HCT116 (cell line): ENCODE measurements at regions not wholly inside any gene's neighbourhood (a gene's known extent, or its start where the extent isn't known, plus 50 kb on each side); places are given as distances from the start of the nearest gene placed in this dataset.

Source experiments
- ATAC-seq: fragments of 200-7000 bp; cut with Tn5 transposase; 2 replicates; pipeline ENCODE4 v1.9.1; 2020; ENCODE audit warnings: mild to moderate bottlenecking, moderate library complexity
- BruUV-seq: library from RNA; stranded (reverse); fragments of 400-500 nt; replicated peaks from 2 replicates; lab custom pipeline; 2021; lab: Mats Ljungman, UMichigan
- CTCF ChIA-PET: fragments of 300-600 bp; sonication (Branson Sonifier 250); formaldehyde crosslinking; loops from one replicate; lab custom pipeline; 2021; ENCODE audit warnings: antibody characterized with exemption; lab: Charles Lee
- POLR2A ChIA-PET: fragments of 300-600, 350-600 bp; sonication (Branson Sonifier 250); formaldehyde crosslinking; loops from one replicate; lab custom pipeline; 2021; ENCODE audit warnings: antibody characterized with exemption; lab: Charles Lee
- RAD21 ChIA-PET, 2 experiments: fragments of 300-600 bp; sonication (Branson Sonifier 250); formaldehyde crosslinking; loops; one replicate each; lab custom pipeline; 2023; ENCODE audit warnings: low total read pairs in 2 of 2; ENCODE audit not compliant: uncharacterized antibody in 2 of 2, unreplicated experiment in 2 of 2, low non-redundant PET in 1 of 2; lab: Charles Lee
- DNase-seq: peaks from one replicate; pipeline ENCODE4 v3.0.0-alpha.2; 2010; ENCODE audit warnings: low read depth, low spot score
- H2AFZ ChIP-seq: fragments of 200-600 bp; shearing (Covaris generic), sonication (generic); 2 replicates; pipeline ENCODE4 v1.6.1; 2017; ENCODE audit warnings: low read depth, mixed run types, mixed read lengths, antibody characterized with exemption, low read length; ENCODE audit not compliant: poor library complexity, severe bottlenecking
- H3K27ac ChIP-seq: 2 replicates; pipeline ENCODE4 v1.5.1; 2012; ENCODE audit warnings: low read depth, low read length
- H3K27me3 ChIP-seq: fragments of 200-600 bp; sonication (generic); 2 replicates; pipeline ENCODE4 v1.6.1; 2016; ENCODE audit warnings: mixed run types, low read length, mixed read lengths; ENCODE audit not compliant: insufficient read depth
- H3K36me3 ChIP-seq, 2 experiments: fragments of 200-500 bp in 1 of 2; fragments of 200-600 bp in 1 of 2; sonication (Bioruptor generic) in 1 of 2; sonication (generic) in 1 of 2; 2 replicates each; pipeline versions ENCODE4 v1.5.1 to v1.6.1; 2014 to 2016; ENCODE audit warnings: low read length in 2 of 2, inconsistent platforms in 1 of 2, mixed read lengths in 1 of 2, mixed run types in 1 of 2; ENCODE audit not compliant: insufficient read depth in 2 of 2, control insufficient read depth in 1 of 2
- H3K4me1 ChIP-seq, 2 experiments: fragments of 200-600 bp in 1 of 2; sonication (generic) in 1 of 2; 2 replicates each; pipeline versions ENCODE4 v1.5.1 to v1.6.1; 2012 to 2017; ENCODE audit warnings: low read length in 2 of 2, inconsistent platforms in 1 of 2, mild to moderate bottlenecking in 1 of 2, mixed read lengths in 1 of 2, mixed run types in 1 of 2, moderate library complexity in 1 of 2; ENCODE audit not compliant: insufficient read depth in 2 of 2, control insufficient read depth in 1 of 2
- H3K4me2 ChIP-seq: fragments of 200-600 bp; sonication (generic); 2 replicates; pipeline ENCODE4 v1.6.1; 2017; ENCODE audit warnings: mixed run types, low read length, mixed read lengths
- H3K4me3 ChIP-seq, 2 experiments: fragments of 200-600 bp in 1 of 2; sonication (generic) in 1 of 2; replicated peaks in 1 of 2; 2 replicates each; pipeline ENCODE4 v1.5.1; 2011 to 2016; ENCODE audit warnings: low read length in 2 of 2, control low read depth in 1 of 2, low read depth in 1 of 2, mild to moderate bottlenecking in 1 of 2, mixed read lengths in 1 of 2, mixed run types in 1 of 2
- H3K79me2 ChIP-seq: fragments of 200-600 bp; sonication (generic); 2 replicates; pipeline ENCODE4 v1.6.1; 2017; ENCODE audit warnings: mild to moderate bottlenecking, mixed run types, low read length, moderate library complexity, mixed read lengths; ENCODE audit not compliant: insufficient read depth
- H3K9ac ChIP-seq: fragments of 200-600 bp; sonication (generic); 2 replicates; pipeline ENCODE4 v1.6.1; 2016; ENCODE audit warnings: low read length, mixed read lengths
- H3K9me2 ChIP-seq: fragments of 200-600 bp; sonication (generic), shearing (Covaris generic); 2 replicates; pipeline ENCODE4 v1.6.1; 2017; ENCODE audit warnings: mixed run types, mild to moderate bottlenecking, moderate library complexity; ENCODE audit not compliant: insufficient read depth
- H3K9me3 ChIP-seq, 2 experiments: fragments of 200-500 bp in 1 of 2; fragments of 200-600 bp in 1 of 2; sonication (Bioruptor generic) in 1 of 2; sonication (generic) in 1 of 2; 2 replicates each; pipeline ENCODE4 v1.6.1; 2014 to 2017; ENCODE audit warnings: low read length in 2 of 2, mixed read lengths in 2 of 2, inconsistent platforms in 1 of 2, low read depth in 1 of 2, mild to moderate bottlenecking in 1 of 2, mixed run types in 1 of 2, moderate library complexity in 1 of 2; ENCODE audit not compliant: control insufficient read depth in 1 of 2, insufficient read depth in 1 of 2
- H4K20me1 ChIP-seq: fragments of 200-600 bp; sonication (generic), shearing (Covaris generic); 2 replicates; pipeline ENCODE4 v1.6.1; 2017; ENCODE audit warnings: mixed run types, mild to moderate bottlenecking, moderate library complexity; ENCODE audit not compliant: insufficient read depth
- EZH2 ChIP-seq: fragments of 200-600 bp; sonication (generic); IDR thresholded peaks from 2 replicates; pipeline ENCODE4 v1.6.1; 2017; ENCODE audit warnings: antibody characterized with exemption, mixed run types
- FOSL1 ChIP-seq: IDR thresholded peaks from 2 replicates; pipeline ENCODE4 v1.6.1; 2012; ENCODE audit warnings: low read depth
- RAD21 ChIP-seq: IDR thresholded peaks from 2 replicates; pipeline ENCODE4 v1.6.1; 2012; ENCODE audit warnings: low read depth, mild to moderate bottlenecking
- SIN3A ChIP-seq: IDR thresholded peaks from 2 replicates; pipeline ENCODE4 v1.6.1; 2012; ENCODE audit warnings: low read depth
- SP1 ChIP-seq: IDR thresholded peaks from 2 replicates; pipeline ENCODE4 v1.6.1; 2012; ENCODE audit warnings: low read depth
- SRF ChIP-seq: IDR thresholded peaks from 2 replicates; pipeline ENCODE4 v1.6.1; 2012; ENCODE audit warnings: low read depth
- intact Hi-C: fragments of 100-400 bp; cut with micrococcal nuclease; formaldehyde crosslinking; loops from 2 replicates; pipeline ENCODE4 v1.10.0; 2022
- TF ChIP-seq, protein P1 (sequence below): IDR thresholded peaks from 2 replicates; pipeline ENCODE4 v1.6.1; 2012
- TF ChIP-seq, protein P2 (sequence below): IDR thresholded peaks from 2 replicates; pipeline ENCODE4 v1.6.1; 2011; ENCODE audit warnings: mild to moderate bottlenecking, low read length, moderate library complexity; ENCODE audit not compliant: insufficient replicate concordance; ENCODE audit errors: extremely low read depth

DNA sequence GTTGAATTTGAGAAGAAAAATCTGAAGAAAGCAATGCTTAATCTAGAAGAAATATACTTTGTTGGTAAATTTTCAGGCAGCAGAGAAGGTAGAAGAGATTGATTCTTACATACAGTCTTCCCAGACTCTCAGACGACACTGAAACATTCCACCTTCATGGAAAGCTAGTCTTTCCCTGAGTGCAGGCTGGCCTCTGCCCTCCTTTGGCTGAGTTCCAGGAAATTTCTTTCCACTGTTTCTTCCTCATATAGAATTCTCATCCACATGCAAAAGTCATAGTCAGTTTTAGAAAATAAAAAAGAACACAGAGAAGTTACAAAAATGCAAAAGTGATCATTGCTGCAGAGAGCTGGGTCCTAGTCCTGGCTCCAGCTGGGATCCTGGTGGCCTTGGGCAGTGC lies 142.5 kb upstream of the PRR23C start:
- Histone ChIP-seq H3K27ac (no peak overlapping the region), H3K79me2 (no peaks in the 10 kb centered on the region), H2AFZ (peak overlapping the region; percentile 22), H3K9me2 (no peaks in the 10 kb centered on the region), H4K20me1 (no peaks in the 10 kb centered on the region), H3K27me3 (no peaks in the 10 kb centered on the region), H3K36me3 (no peaks in the 10 kb centered on the region), H3K9me3 (no peaks in the 10 kb centered on the region), H3K4me2 (no peak overlapping the region), H3K4me1 (no peaks in the 10 kb centered on the region), H3K9ac (no peak overlapping the region), H3K4me3 (no peak overlapping the region)
- POLR2A ChIA-PET = no interaction called here
- CTCF ChIA-PET = no interaction called here
- no peak for TF ChIP-seq SP1
- TF ChIP-seq SRF = no peak
- TF ChIP-seq, protein P1, sequence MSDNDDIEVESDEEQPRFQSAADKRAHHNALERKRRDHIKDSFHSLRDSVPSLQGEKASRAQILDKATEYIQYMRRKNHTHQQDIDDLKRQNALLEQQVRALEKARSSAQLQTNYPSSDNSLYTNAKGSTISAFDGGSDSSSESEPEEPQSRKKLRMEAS = no peak
- no peak for TF ChIP-seq SIN3A
- TF ChIP-seq FOSL1 = no peak
- TF ChIP-seq, protein P2, sequence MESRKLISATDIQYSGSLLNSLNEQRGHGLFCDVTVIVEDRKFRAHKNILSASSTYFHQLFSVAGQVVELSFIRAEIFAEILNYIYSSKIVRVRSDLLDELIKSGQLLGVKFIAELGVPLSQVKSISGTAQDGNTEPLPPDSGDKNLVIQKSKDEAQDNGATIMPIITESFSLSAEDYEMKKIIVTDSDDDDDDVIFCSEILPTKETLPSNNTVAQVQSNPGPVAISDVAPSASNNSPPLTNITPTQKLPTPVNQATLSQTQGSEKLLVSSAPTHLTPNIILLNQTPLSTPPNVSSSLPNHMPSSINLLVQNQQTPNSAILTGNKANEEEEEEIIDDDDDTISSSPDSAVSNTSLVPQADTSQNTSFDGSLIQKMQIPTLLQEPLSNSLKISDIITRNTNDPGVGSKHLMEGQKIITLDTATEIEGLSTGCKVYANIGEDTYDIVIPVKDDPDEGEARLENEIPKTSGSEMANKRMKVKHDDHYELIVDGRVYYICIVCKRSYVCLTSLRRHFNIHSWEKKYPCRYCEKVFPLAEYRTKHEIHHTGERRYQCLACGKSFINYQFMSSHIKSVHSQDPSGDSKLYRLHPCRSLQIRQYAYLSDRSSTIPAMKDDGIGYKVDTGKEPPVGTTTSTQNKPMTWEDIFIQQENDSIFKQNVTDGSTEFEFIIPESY = no peak
- intact Hi-C loops = no loop called here
- ATAC-seq (no peak), DNase-seq (no peak)
- no TSS peak for BruUV-seq
- RAD21 ChIA-PET = no interaction called here

DNA sequence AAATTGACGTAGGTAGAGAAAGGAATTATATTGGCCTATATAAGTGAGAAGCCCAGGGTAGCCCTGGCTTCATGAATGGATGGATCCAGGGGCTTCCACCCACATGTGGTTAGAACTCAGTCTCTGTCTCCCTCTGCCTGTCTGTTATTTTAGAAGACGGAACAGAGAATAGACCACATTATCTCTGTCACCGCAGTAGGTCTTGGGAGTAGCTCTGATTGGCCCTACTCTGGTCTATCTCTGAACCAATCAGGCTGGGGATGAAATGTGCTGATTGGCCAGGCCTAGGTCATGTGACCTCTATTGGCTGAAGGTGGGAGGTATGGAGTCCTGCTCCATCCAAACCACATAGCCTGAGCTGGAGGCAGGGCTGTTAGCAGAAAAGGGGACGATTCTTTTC lies 143.0 kb upstream of the PRR23C start:
- Histone ChIP-seq H3K9ac (no peak overlapping the region), H3K36me3 (no peaks in the 10 kb centered on the region), H3K9me2 (no peaks in the 10 kb centered on the region), H3K4me2 (no peak overlapping the region), H3K4me3 (no peak overlapping the region), H3K27ac (no peak overlapping the region), H3K27me3 (no peaks in the 10 kb centered on the region), H3K9me3 (no peaks in the 10 kb centered on the region), H3K4me1 (no peaks in the 10 kb centered on the region), H3K79me2 (no peaks in the 10 kb centered on the region), H2AFZ (no peak overlapping the region), H4K20me1 (no peaks in the 10 kb centered on the region)
- ChIA-PET RAD21 (no interaction called here), POLR2A (no interaction called here), CTCF (no interaction called here)
- ATAC-seq (peak; percentile 61), DNase-seq (no peak)
- TF ChIP-seq RAD21 (peak; percentile 22; the same call in 1 of the 2 replicates), EZH2 (no peak)
- intact Hi-C loops = no loop called here
- BruUV-seq = no TSS peak
